NB4 (cell line): ENCODE measurements at regions not wholly inside any gene's neighbourhood (a gene's known extent, or its start where the extent isn't known, plus 50 kb on each side); places are given as distances from the start of the nearest gene placed in this dataset.

Experiments
- CTCF ChIP-seq: IDR thresholded peaks from one replicate; pipeline ENCODE4 v1.5.1; 2012; ENCODE audit warnings: low read depth, low read length
- MAX ChIP-seq: IDR thresholded peaks from 2 replicates; pipeline ENCODE4 v1.6.1; 2011; ENCODE audit warnings: low read depth, low read length

DNA sequence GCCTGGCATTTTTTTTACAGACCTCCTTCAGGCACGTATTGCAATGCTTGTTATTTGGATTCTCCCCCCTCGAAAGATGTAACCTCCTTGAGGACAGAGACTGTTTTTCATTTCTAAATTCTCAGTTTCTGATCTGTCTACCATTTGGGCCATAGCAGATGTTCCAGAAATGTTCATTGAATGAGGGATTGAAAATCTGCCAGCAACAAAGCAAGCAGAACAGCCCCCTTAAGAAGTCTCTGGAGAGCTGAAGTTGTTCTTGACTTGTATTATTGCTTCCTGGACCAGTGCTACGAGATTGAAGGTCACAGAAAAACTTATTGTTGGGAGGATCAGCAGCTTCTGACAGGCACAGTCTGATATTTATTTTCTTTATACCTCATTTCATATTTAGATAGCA lies 355.5 kb downstream of the EPHA4 start:
- TF ChIP-seq CTCF (no peak), MAX (no peak)
